SK-N-DZ (cell line): ENCODE measurements at regions not wholly inside any gene's neighbourhood (a gene's known extent, or its start where the extent isn't known, plus 50 kb on each side); places are given as distances from the start of the nearest gene placed in this dataset.

ENCODE experiments used
- DNase-seq: peaks from one replicate; pipeline ENCODE4 v3.0.0-alpha.2; 2015; ENCODE audit warnings: low spot score

- no peak for DNase-seq
Observed at GRCh38 chr12:105949391-105949790, 189.4 kb downstream of the NUAK1 start.

- no peak for DNase-seq
Observed at GRCh38 chr12:105951732-105952131, 187.0 kb downstream of the NUAK1 start.

GRCh38 chr12:105954951-105955931 lies 183.5 kb downstream of the NUAK1 start:
- no peak for DNase-seq

- no peak for DNase-seq
Observed at GRCh38 chr12:105955976-105956375, 182.8 kb downstream of the NUAK1 start.

- DNase-seq: no peak
Observed at GRCh38 chr12:105956662-105957457, 181.9 kb downstream of the NUAK1 start.

GRCh38 chr12:105960319-105961083 lies 178.3 kb downstream of the NUAK1 start:
- no peak for DNase-seq

GRCh38 chr12:105961821-105962671 lies 176.7 kb downstream of the NUAK1 start:
- no peak for DNase-seq

- DNase-seq: no peak
Observed at GRCh38 chr12:105967038-105967776, 171.5 kb downstream of the NUAK1 start.

GRCh38 chr12:105968025-105968424 lies 170.7 kb downstream of the NUAK1 start:
- no peak for DNase-seq

- no peak for DNase-seq
Observed at GRCh38 chr12:105970885-105971284, 167.9 kb downstream of the NUAK1 start.

- DNase-seq: no peak
Observed at GRCh38 chr12:105974738-105975137, 164.0 kb downstream of the NUAK1 start.

GRCh38 chr12:105975351-105975750 lies 163.4 kb downstream of the NUAK1 start:
- no peak for DNase-seq

- no peak for DNase-seq
Observed at GRCh38 chr12:105977236-105977635, 161.5 kb downstream of the NUAK1 start.

- no peak for DNase-seq
Observed at GRCh38 chr12:105977652-105978051, 161.1 kb downstream of the NUAK1 start.

- DNase-seq: no peak
Observed at GRCh38 chr12:105978276-105978675, 160.5 kb downstream of the NUAK1 start.

GRCh38 chr12:105978686-105979085 lies 160.1 kb downstream of the NUAK1 start:
- DNase-seq: no peak

GRCh38 chr12:105980085-105980484 lies 158.7 kb downstream of the NUAK1 start:
- no peak for DNase-seq

GRCh38 chr12:105980533-105980932 lies 158.2 kb downstream of the NUAK1 start:
- DNase-seq: no peak

- DNase-seq: no peak
Observed at GRCh38 chr12:105982022-105982421, 156.7 kb downstream of the NUAK1 start.
